COLO668 (cell line): ENCODE measurements at regions not wholly inside any gene's neighbourhood (a gene's known extent, or its start where the extent isn't known, plus 50 kb on each side); places are given as distances from the start of the nearest gene placed in this dataset.

ENCODE experiments used
- DNase-seq: peaks from one replicate; lab custom pipeline; 2025; ENCODE audit not compliant: unreplicated experiment; lab: John Stamatoyannopoulos, UW

DNA sequence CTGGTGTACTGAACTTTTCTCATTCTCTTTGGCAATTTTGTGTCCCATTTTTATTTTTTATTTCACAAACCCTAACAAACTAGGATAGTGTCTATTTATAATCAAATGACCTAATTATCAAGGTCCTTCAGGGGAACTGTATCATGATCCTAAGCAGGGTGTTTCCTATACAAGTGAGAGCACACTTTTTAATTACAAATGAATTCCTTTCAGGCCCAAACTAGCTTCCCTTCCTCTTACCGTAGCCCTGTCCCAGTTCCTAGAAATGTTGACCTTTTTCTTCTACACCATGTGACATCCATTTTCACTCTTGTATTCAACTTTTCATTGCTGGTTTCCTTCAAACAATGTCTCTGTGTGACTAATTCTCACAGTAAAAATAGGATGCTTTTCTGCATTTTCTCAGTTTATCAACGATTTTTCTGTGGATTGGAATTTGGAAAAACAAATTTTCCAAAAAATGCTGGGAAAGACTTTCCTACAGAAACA, 411.4 kb downstream of the CCDC91 start:
- DNase-seq = no peak

DNA sequence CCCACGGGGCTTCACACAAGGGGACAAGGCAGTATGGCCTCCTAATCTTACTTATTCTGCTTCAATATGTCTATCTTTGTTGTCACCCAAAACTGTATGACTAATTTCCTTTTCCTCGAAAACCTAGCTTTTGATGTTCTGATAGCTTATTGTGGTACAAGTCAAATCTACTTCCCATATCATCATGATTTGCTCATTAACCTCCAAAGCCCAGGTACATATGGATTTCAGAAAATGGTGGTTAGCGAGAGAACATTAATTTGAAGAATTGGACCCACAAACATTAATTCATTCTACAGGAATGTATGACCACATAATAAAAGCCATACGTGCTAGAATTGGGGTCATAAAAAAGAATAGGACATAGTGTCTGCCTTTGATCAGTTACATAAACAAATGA, 412.5 kb downstream of the CCDC91 start:
- DNase-seq = no peak

DNA sequence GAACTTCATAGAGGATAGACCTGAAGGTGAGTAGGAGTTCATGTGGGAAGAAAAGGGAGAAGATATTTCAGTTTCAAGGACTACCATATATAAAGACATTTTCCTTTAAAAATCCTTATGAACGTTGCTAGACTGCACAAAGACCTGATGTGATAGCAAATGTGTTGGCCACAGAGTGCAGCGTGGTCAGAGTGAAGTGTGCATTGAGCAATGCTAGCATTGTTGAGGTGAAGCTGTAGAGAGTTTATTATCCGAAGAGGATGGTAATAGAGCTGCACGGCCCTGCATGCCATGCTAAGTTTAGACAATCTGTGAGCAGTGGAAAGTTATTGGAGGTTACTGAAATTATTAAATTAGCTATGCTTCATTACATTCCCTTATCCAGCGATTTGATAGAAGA, 413.0 kb downstream of the CCDC91 start:
- no peak for DNase-seq

DNA sequence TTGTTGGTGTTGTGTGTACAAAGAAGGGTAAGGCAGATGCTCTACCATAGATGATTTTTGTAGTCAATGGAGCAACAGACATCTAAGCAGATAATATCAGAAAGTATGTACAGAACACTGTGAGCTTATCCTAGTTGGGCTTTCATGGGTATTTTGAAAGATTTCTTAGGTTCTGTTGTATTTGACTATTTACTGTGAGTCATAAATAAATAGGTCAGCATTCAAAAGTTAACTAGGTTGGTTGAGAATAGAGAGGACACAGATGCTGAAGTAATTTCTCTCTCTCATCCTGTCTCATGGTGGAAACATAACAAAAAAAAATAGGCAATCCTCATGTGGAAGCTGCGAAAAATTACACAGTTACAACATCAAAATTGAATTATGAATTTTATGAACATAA, 413.5 kb downstream of the CCDC91 start:
- no peak for DNase-seq

DNA sequence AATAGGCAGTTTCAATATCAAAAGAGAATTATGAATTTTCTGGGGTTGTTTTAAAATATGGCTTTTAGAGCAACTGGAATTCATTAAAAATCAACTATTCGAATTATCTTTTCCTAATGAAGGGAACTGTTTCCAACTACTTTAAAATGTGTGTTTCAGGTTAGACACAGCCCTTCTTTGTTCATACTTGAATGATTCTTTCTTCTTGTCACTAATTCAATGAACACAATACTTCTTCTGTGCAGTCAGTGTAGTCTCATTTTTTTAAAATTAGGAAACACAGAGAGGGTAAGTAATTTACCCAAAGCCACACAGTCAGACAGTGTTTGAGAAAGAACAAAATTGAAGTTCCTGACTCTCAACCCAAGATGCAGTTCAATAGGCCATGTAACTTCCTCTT, 414.0 kb downstream of the CCDC91 start:
- DNase-seq = no peak

DNA sequence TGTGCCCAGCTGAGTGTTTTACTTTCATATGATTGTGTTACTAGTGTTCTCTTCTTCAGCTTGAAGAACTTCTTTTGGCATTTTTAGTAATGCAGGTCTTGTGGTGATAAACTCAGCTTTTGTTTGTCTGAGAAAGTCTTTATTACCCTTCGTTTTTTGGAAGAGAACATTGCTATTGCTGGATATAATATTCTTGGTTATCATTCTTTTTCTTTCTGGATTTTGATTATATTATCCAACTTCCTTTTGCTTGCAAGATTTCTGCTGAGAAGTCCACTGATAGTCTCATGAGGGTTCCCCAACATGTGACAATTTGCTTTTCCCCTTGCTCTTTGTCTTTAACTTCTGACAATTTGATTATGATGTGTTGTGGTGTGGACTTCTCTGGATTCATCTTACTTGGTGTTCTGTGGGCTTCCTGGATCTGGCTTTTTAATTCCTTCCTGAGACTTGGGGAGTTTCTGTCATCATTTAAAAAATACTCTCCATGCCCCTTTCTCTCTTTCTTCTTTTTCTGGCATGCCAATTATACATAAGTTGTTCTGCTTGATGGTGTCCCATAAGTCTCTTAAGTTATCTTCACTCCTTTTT, 416.8 kb downstream of the CCDC91 start:
- DNase-seq = no peak

DNA sequence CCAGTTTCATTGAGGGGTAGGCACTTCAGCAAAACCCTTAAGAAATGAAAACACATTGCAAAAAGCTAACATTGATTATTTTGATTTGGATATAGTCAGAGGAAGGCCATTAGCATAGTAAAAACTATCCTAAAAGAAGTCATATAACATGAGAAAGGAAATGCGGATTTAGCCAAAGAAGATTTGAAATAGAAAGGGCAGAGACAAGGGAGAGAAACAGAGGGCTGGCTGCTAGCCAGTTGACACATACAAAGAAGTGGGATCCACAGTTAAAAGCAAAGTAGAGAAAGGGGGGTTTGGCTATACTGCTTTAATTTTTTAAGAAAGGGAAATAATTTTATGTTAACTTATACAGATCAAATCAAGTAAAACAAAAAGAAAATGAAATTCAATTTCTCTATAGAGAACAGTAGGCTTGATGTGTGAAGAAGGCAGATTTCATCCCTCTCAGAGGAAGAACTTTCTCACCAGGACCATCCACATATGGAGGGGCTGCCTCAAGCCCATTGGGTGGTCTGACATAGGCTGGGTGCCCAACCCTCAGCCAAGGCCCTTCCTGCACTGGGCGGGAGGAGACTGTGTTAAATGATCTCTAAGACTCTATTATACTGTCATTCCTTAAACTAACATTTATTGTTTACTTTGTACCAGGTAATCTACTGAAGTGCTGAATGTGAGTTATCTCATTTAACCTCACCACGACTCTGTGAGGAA, 420.3 kb downstream of the CCDC91 start:
- DNase-seq = no peak

DNA sequence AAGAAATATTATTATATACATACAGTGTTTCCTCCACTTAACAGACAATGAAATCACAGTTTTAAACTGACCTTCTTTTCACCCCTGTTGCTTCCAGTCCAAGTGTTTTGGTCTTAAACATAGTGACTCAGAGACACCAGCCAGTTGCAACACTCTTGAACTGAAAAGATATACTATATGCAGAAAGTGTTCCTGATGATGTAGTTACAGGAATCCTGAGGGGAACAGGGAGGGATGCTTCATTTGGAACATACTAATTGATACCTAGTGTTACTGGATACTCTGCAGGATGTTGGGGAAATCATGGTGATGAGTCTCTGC, 420.8 kb downstream of the CCDC91 start:
- no peak for DNase-seq

DNA sequence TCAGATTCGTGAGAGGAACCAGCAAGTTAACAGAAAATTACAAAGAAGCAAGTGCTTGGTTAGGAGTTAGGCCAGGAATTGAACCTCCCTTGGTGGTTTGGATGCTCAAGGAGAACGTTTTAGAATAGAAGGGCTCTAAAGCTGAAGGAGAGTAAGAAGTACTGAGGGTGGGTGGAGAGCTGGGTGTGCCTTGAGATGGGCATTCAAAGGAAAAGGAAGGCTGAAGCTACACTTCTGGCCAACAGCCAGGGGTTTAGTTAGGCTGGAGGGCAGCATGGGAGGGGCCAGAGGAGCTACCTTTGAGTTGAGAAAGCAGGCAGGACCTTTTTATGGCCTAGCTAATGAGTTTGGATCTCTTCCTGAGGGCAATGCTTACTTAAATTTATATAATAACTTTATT, 421.2 kb downstream of the CCDC91 start:
- no peak for DNase-seq

DNA sequence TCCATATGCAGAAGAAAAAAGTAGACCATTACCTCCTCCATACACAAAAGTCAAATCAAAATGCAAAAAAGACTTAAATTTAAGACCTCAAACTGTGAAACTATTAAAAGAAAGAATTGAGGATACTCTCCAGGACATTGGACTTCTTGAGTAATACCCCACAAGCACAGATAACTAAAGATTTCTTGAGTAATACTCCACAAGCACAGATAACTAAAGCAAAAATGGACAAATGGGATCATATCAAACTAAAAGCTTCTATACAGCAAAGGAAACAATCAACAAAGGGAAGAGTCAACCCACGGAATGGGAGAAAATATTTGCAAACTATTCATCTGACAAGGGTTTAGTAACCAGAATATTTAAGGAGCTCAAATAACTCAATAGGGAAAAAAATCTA, 427.9 kb downstream of the CCDC91 start:
- DNase-seq = no peak

DNA sequence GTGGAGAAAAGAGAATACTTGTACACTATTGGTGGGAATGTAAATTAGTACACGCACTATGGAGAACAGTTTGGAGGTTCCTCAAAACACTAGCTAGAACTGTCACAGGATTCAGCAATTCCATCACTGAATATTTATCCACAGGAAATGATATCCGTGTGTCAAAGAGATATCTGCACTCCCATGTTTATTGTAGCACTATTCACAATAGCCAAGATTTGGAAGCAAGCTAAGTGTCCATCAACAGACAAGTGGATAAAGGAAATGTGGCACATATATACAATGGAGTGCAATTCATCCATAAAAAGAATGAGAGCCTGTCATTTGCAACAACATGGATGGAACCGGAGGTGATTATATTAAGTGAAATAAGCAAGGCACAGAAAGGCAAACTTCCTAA, 428.5 kb downstream of the CCDC91 start:
- DNase-seq = no peak

DNA sequence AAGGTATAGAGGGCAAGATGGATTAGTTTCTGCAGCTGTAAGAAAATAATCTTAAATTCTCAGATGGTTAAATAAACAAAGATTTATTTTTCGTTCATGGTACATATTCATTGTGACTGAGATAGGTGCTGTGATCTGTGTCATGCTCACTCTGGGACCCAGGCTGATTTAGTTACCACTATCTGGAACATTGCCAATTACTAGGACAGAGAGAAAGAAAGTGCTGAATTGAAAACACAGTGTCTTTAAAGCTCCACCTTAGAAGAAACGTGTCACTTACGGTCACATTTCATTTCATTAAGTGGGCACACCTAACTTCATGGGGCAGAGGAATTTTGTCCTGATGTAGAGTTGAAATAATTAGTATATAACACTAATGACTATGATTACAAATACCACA, 430.0 kb downstream of the CCDC91 start:
- DNase-seq = no peak

DNA sequence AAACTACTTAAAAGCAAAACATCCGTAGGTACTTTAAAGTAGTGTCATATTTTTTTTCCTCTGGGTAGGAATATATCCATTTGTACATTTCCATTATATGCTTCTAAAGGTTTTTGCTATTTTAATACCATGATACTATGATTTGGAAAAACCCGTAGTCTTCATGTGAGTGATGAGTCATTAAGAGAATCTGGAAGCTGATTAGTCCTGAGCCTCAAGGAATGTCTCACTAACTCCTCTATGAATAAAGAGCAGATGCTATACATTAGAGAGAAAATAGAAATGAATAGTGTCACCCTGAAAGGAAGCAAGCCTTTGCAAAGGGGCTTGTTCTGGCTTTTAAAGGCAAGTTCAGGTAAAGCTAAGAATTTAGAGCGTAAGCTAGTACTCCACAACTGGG, 432.1 kb downstream of the CCDC91 start:
- no peak for DNase-seq

DNA sequence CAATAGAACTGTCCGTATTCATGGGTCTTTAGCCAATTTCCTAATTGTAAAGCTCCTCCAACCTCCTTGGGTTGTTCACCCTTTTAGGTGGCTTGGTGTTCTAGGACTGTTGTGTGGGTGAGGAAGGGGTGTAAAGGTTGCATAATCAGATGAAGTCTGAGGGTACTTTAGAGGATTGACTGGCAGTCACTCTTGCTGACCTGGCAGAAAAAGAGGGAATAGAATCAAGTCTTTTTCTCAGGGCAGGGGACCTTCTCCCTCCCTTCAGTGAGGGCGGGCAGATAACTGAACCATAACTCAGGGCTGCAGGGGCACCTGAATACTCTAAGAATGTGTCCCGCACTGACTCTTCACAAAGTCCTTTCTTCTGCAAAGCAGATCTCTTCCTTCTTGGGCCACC, 436.2 kb downstream of the CCDC91 start:
- no peak for DNase-seq

DNA sequence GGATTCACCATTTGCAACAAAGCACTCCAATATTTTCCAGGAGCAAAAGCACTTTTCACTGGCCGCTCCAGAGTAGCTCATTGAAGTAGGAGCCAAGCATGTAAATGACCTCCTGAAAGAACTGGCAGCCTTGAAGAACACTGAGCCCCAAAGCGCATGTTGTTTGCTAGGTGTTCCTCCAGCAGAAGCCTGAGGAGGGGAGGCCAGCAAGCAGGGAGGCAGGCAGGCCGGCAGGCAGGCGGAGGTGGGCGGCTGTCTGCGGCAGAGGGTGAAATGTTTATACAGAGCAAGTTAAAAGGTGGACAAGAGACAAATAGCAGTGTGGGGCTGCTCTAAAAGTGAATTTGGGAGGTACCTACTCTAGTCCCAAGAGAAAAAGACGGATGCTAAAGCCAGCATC, 439.4 kb downstream of the CCDC91 start:
- DNase-seq = no peak

DNA sequence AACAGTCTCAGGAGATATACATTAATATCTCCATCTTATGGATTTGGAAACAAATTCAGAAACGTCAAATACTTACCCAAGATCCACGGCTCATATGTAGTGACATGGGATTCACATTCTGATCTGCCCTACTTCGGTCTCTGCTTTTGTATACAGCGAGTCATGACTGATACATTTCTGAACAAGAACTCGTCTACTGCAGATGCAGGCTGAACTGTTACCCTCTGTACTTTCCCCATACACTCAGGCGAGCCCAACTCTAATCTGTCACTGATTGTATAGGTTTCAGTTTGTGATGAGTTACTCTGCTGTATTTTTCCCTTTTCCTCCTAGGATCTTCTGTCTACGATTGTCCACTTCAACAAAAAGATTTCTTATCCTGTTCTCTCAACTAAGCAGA, 441.6 kb downstream of the CCDC91 start:
- no peak for DNase-seq

DNA sequence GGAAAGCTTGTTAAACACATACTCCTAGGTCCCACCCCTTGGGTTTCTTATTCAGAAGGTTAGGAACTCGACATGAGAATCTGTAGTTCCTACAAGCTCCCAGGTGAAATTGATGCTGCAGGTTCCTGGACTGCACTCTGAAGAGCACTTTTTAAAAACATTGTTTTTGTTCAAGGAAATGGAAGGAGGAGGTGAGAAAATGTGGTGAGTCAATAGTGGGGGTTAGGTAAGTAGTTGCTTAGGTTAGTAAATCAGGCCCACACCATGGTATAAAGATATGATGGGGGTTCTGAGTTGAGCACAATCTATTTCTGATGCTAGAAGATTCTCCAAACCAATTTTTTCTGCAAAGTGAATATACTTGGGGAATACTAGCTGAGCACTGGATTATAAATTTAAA, 450.3 kb downstream of the CCDC91 start:
- no peak for DNase-seq

DNA sequence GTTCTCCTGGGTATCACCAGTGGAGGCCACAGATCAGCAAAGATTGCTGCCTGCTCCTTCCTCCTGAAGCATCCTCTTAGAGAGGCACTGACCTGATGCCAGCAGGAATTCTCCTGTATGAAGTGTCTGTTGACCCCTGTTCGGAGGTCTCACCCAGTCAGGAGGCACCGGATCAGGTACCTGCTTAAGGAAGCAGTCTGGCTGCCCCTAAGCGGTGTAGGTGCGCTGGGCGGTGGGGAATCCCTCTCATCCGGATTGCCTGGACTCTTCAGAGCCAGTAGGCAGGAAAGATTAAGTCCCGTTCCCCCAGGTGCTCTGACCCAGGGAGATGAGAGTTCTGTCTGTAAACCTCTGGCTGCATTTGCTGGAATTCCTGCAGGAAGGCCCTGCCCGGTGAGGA, 455.2 kb downstream of the CCDC91 start:
- no peak for DNase-seq

DNA sequence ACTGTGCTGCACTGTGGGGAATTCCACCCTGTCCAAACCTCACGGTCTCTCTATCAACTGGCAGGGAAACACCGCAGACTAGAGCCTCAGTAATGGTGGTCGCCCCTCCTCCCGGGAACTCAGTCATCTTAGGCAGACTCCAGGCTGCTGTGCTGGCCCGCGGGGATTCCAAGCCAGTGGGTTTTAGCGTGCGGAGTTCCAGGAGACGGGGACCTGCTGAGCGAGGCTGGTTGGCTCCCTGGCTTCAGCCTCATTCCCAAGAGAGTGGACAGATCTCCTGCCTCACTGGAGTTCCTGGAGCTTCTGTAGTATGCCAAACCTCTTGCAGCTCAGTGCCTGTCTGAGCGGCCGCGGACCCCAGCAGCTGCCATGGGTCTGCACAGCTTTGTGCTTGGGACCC, 455.6 kb downstream of the CCDC91 start:
- DNase-seq = no peak

DNA sequence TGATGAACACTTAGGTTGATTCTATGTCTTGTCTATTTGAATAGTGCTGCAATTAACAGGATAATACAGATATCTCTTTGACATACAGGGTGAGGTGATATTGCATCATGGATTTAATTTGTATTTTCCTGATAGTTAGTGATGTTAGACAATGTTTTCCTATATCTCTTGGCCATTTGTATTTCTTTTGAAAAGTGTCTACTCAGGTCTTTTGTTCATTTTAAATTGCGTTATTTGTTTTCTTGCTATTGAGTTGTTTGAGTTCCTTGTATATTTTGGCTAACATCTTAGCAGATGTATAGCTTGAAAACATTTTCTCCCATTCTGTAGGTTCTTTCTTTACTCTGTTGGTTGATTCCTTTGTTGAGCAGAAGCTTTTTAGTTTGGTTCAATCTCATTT, 460.6 kb downstream of the CCDC91 start:
- no peak for DNase-seq

DNA sequence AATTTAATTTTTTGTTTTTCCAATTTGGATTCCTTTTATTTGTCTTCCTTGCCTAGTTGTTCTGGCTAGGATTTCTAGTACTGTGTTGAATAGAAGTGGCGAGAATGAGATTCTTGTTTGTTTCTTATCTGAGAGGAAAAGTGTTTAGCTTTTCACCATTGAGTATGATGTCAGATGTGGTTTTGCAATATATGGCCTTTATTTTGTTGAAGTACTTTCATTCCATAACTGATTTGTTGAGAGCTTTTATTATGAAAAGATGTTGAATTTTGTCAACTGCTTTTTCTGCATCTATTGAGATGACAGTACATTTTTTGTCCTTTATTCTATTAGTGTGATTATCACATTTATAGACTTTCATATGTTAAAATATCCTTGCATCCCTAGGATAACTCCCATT, 462.0 kb downstream of the CCDC91 start:
- no peak for DNase-seq

DNA sequence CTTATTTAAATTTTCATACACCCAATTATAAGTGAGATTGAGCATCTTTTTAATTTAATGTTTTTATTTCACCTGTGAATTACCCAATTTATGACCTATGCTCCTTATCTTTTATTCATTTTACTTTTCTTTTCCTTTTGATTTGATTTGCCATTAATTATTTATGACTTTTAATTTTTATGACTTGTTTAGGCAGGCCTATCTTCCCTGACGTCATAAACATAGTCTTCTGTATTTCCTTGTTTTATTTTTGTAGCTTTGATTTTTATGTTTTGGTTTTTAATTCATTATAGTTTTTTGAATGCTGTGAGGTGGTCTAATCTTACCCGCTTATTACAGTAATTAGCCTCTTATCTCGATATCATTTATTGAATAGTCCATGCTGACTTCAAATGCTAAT, 467.1 kb upstream of the FAR2 start:
- DNase-seq = no peak

DNA sequence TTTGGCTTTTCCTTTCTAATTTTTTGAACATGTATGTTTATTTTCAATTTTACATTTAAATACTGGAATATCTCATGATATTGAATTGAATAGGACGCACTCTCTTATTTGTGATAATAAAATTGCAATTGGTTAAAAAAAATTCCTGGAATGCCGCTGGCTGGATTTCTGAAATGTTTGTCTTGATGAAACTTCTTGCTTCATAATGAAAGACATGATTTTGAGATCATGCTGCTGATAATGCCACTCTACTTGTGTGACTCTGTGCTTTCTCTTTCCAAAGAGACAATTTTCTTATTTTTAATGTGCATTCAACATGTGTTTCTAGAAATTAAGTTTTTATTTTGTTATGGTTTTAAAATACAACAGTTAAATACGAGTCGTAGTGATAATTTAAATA, 465.7 kb upstream of the FAR2 start:
- no peak for DNase-seq
